NOMO-1 treated with DMSO at 0.1 percent for 48 hours (cell line): ENCODE measurements at regions not wholly inside any gene's neighbourhood (a gene's known extent, or its start where the extent isn't known, plus 50 kb on each side); places are given as distances from the start of the nearest gene placed in this dataset.

Experiments used
- DNase-seq: peaks from one replicate; lab custom pipeline; 2025; ENCODE audit not compliant: unreplicated experiment; lab: John Stamatoyannopoulos, UW

- DNase-seq: no peak
These were observed 148.3 kb upstream of the NRSN1 start for GRCh38 chr6:23977706-23978105.

DNA sequence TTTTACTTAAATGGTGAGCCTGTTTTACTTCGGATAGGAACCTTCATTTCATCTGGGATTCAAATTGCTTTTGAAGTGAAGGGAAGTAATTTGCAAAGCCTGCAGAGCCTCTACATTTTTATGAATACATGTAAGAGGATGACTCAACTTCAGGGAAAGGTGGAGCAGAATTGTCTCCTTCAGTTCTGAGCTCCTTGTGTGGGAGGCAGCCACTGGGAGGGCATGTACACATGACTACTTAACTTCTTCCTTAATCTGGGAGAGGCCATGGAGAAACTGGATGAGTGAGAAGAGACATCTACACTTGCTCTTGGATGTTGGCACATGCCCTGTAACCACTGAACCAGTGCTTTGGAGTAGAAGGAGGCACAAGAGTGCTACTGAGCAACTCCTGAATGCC, 145.1 kb upstream of the NRSN1 start:
- DNase-seq: no peak

GRCh38 chr6:23981923-23982322, 144.1 kb upstream of the NRSN1 start:
- no peak for DNase-seq

DNA sequence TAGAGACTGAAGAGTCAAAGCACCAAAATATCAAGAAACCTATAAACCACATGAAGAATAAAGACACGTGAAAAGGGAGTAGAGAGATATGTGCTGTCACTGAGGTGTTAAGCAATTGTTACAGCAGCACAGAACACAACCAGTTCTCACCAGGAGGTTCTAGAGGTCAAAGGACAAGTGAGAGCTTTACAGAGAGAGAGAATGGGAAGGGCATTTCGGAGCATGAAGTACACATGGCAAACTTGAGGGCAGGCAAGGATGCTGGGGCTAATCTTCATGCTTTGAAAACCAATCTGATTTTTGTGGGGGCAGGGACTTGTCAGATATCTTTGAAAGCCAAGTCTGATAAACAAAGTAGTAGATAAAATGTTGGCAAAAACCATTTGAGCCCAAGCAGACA, 142.3 kb upstream of the NRSN1 start:
- no peak for DNase-seq

- no peak for DNase-seq
These were observed 141.0 kb upstream of the NRSN1 start for GRCh38 chr6:23985015-23985414.

GRCh38 chr6:23989885-23990533, 136.0 kb upstream of the NRSN1 start:
- DNase-seq: no peak

GRCh38 chr6:23994013-23994412, 132.0 kb upstream of the NRSN1 start:
- DNase-seq: no peak

GRCh38 chr6:24004062-24004461, 122.0 kb upstream of the NRSN1 start:
- no peak for DNase-seq

DNA sequence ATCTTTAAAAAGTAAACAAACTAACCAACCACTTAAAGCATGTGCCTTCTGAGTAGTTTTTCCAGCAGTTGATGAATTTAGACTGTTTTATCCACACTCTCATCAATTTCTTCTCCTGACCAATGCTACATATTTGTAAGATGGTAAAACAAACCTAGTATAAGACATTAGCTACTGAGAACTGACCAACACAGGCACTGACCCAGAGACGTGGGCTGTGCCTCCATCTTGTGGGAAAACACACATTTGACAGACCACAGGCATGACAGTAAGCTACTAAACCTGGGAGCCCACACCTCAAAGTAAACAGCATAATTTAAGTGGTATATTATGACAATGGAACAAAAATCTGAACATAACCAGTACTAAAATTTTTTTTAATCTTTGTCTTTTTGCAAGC, 121.4 kb upstream of the NRSN1 start:
- DNase-seq: no peak

DNA sequence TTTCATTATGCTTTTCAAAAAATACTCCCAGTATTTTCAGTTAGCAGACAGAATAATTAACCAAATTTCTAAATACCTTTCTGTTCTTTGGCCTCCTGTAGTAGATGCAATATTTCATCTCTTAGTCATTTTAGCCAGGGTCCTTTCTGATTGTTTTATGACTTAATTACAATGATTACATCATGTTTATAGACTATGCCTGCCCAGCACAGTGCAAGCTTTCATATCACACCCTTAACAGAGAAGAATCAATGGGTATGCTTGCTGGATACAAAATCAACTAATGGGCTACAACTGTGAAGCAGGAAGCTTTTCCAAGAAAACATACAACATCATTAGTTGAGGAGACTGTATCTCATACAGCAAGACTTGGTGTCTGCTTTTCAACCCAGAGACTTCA, 119.8 kb upstream of the NRSN1 start:
- DNase-seq: no peak

DNA sequence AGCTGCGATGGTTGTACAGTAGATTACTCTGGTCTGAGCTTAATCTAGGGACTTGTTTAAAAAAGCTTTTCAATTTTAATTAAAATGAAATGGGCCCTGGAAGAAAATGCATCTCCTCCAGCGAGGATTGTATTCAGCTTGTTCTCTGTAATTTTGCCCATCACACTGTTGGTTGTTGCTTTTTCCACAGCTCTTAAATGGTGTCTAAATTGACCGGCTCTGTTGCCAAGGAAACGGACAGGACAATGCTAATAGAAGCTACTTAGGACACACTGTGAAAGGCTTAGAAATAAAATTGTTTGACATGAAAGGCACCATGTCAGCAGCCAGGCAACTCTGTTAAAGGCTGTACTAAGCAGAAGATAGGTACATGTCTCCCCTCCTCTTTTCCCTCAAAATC, 116.7 kb upstream of the NRSN1 start:
- DNase-seq: no peak

- DNase-seq: no peak
These were observed 115.9 kb upstream of the NRSN1 start for GRCh38 chr6:24010133-24010532.

- no peak for DNase-seq
These were observed 109.7 kb upstream of the NRSN1 start for GRCh38 chr6:24016286-24016685.

- no peak for DNase-seq
These were observed 109.2 kb upstream of the NRSN1 start for GRCh38 chr6:24016857-24017256.

- no peak for DNase-seq
These were observed 106.6 kb upstream of the NRSN1 start for GRCh38 chr6:24019393-24019792.

- DNase-seq: no peak
These were observed 106.2 kb upstream of the NRSN1 start for GRCh38 chr6:24019830-24020229.

DNA sequence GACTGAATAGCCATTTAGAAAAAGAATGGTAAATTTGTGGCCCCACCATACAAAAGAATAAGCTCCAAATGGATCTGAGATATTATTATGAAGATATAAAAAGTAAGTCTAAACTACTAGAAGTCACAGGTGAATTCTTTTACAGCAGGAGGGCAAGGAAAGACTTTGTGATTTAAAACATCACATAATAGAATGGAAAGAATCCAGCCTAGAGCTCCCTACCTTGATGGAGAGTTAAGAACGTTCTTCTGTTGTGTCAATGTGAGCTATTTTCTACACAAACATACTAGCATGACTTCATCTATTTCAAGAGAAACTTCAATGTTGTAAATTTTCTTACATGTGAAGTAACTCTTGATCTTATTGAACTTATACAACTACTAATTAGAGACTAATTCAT, 100.0 kb upstream of the NRSN1 start:
- DNase-seq: no peak

- no peak for DNase-seq
These were observed 94.5 kb upstream of the NRSN1 start for GRCh38 chr6:24031496-24031895.

GRCh38 chr6:24032896-24033688, 92.9 kb upstream of the NRSN1 start:
- no peak for DNase-seq

- DNase-seq: no peak
These were observed 82.2 kb upstream of the NRSN1 start for GRCh38 chr6:24043848-24044247.

DNA sequence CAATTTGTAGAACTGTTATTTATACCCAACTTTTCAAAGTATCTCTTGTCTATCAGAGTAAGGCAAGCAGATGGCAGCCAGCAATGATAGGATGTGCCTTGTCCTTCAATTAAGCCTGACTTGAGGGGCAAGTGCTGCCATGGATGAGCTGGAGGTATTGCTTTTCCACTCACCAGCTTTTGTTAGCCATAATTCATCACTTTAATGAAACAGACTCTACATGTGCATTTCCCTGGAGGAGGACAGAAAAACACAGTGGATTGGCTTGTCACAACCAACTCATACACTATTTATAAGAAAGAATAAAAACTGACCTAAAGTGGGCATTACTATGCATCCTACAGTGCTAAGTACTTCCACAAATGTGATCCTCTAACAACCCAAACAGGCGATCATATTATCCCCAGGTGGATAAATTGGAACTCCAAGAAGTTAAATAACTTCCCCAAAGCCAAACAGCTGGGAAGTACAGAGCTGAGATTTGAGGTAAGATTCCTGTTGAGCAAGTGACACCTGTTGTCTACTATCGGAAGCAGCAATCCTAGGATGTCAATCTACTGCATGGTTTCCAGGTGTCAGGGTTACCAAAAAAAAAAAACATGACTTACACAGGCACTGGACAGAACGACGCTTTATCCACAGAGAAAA, 73.9 kb upstream of the NRSN1 start:
- no peak for DNase-seq

DNA sequence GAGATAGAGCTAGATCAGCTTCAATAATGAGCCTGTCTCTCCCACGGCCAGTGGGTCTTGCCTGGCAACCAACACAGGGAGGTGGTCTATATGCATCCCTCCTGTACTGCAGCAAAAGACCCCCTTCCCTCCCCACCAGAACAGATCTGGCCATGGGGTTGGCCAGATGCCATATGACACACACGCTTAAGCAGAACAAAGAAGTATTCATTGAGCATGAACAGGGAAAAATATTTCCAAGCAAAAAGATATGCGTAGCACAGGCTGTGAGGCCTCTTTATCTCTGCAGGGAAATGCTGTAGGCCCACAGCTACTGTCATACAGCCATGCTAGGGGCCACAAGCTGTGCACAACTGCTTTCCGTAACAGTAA, 73.4 kb upstream of the NRSN1 start:
- no peak for DNase-seq
